GM10266 (cell line): ENCODE measurements at regions not wholly inside any gene's neighbourhood (a gene's known extent, or its start where the extent isn't known, plus 50 kb on each side); places are given as distances from the start of the nearest gene placed in this dataset.

Source experiments
- DNase-seq: peaks from one replicate; pipeline ENCODE4 v3.0.0; 2012; ENCODE audit errors: extremely low spot score
- CTCF ChIP-seq: IDR thresholded peaks from 2 replicates; pipeline ENCODE4 v1.5.1; 2012; ENCODE audit warnings: mild to moderate bottlenecking, low read depth; ENCODE audit not compliant: control insufficient read depth, insufficient read depth; ENCODE audit errors: missing control alignments

DNA sequence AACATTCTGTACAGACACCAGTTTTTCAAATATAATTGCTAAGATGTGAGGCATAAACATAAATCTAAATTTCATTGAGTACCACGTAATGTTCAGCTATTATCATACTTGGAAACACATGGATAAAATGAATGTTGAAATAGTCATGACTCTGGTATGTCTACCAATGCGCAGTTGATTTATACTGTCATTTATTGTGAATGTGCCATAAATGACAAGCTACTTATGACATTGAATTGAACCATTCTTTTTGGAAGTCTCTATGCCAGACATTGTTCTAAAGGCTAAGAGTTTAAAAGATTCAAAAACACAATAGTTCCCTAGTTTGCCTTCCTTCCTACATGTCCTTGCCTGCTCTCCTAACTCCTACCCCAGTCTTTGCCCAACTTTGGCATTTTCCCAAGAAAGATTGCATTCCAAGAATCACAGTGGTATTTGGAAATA is 96.6 kb upstream of the DMD start:
- no peak for DNase-seq
- no peak for TF ChIP-seq CTCF

DNA sequence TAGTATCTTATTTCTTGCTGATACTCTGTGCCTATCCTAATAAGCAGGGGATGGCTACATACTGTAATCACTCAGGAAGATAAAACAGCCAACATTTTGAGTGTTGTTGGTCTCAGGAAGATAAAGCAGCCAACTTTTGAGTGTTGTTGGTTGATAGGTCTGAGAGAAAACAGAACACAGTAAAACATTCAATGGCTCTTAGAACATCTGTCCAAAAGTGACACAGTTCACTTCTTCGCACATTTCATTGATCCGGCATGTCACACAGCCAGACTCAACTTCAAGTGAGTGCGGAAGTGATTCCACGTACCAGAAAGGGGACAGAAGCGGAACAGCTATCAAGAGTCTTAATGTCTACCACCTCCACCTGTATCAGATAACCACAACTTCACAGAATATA is 87.3 kb upstream of the DMD start:
- no peak for TF ChIP-seq CTCF
- DNase-seq: no peak

DNA sequence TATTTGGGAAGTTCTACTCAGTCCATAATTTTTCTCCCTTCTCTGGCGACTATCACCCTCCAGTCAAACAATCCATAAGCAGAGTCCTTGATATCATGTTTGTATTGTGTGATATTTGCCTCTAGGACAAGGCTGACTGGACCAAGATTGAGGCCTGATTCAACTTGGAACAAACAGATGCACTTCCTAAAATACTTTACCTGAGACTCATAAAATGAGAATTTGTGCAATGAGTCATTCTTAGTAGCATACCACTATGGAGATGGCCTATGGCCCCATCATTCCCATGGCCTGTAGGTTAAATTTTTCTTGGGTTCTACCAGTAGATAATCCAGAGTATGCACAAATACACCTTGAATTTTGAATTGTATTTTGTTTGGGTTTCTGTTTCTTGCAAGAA is 74.2 kb upstream of the DMD start:
- DNase-seq: no peak
- no peak for TF ChIP-seq CTCF

DNA sequence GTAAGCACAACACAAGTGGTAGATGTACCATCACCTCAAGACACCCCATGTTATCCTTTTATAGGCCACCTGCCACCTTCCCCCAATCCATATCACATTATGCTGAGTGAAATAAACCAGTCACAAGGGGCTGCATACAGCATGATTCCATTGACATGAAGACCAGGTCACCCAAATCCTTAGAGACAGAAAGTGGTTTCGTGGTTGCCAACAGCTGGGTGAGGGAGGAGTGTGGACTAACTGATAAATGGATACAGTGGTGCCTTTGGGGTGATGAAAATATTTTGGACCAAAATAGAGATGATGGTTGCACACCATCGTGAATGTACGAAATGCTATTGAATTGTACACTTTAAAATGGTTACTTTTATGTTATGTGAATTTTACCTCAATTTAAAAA is 65.7 kb upstream of the DMD start:
- TF ChIP-seq CTCF: no peak
- no peak for DNase-seq

DNA sequence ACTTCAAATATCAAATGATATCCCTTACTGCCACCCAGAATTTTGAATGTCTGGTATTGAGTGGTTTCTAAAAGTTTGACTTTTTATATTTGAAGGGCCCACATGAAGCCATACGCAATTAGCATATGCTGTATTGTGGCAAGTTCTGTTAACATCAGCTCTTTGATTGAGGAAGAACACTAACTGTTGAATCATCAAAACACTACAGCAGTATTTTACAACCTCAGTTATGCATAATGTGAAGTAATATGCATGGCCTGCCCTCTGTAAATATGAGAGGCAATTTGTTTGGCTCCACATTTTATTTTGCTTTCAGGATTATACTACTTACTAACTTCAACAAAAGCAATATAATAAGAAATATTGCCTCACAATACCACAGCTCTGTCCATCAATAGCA is 62.2 kb upstream of the DMD start:
- no peak for TF ChIP-seq CTCF
- no peak for DNase-seq

DNA sequence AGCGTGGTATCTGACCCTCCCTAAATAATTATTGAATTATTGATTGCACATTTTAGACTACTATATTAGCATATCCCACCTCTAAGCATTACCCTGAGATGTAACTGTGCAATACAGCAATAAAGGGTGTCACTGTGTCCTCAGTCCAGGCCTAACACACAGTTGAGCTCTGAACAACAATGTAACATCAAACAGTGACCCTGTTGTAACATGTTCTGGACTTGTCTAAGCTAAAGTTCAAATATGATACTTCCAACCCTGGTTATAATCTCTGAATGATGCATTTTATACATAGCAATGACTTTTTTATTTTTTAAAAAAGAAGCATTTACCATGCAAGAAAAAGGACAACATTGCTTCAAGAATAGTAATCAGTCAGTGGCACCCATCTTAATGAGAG is 61.6 kb upstream of the DMD start:
- DNase-seq: no peak
- no peak for TF ChIP-seq CTCF
